D721Med (cell line): ENCODE measurements at regions not wholly inside any gene's neighbourhood (a gene's known extent, or its start where the extent isn't known, plus 50 kb on each side); places are given as distances from the start of the nearest gene placed in this dataset.

Experiments
- DNase-seq: peaks from one replicate; pipeline ENCODE4 v3.0.0; 2011; ENCODE audit warnings: low spot score; ENCODE audit not compliant: insufficient read length
- FAIRE-seq: peaks from 2 replicates; lab custom pipeline; 2011; peaks lifted over from hg19 to GRCh38; lab: Jason Lieb, UNC
- TF ChIP-seq, protein P1 (sequence below): IDR thresholded peaks from 2 replicates; pipeline ENCODE4 v1.5.1; 2012; ENCODE audit warnings: mild to moderate bottlenecking, control low read depth; ENCODE audit not compliant: insufficient read depth; ENCODE audit errors: missing control alignments

DNA sequence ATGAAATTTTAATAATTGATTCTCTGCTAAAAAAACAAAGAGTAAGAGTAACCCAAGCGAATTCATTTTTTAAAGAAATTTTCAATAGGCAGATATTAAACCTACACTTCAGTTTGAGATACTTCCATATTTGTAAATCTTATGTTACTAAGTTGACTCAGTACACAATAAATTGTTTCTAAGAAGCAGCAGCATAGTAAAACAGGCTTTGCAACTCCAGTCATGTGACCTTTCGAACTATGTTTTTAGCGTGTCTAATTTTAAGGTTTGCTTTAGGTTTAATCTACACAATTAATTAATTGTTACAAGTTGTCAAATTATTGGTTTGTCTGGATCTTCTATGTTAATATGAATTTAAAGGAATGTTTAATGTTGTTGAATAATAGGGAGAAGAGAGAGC lies 708.9 kb upstream of the CITED2 start:
- DNase-seq (no peak), FAIRE-seq (no peak)
- TF ChIP-seq, protein P1, sequence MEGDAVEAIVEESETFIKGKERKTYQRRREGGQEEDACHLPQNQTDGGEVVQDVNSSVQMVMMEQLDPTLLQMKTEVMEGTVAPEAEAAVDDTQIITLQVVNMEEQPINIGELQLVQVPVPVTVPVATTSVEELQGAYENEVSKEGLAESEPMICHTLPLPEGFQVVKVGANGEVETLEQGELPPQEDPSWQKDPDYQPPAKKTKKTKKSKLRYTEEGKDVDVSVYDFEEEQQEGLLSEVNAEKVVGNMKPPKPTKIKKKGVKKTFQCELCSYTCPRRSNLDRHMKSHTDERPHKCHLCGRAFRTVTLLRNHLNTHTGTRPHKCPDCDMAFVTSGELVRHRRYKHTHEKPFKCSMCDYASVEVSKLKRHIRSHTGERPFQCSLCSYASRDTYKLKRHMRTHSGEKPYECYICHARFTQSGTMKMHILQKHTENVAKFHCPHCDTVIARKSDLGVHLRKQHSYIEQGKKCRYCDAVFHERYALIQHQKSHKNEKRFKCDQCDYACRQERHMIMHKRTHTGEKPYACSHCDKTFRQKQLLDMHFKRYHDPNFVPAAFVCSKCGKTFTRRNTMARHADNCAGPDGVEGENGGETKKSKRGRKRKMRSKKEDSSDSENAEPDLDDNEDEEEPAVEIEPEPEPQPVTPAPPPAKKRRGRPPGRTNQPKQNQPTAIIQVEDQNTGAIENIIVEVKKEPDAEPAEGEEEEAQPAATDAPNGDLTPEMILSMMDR: no peak

GRCh38 chr6:140082867-140083297 lies 708.4 kb upstream of the CITED2 start:
- FAIRE-seq (no peak), DNase-seq (no peak)
- TF ChIP-seq, protein P1: no peak

- FAIRE-seq (no peak), DNase-seq (no peak)
- TF ChIP-seq, protein P1: no peak
Measured at GRCh38 chr6:140079328-140079727, 704.9 kb upstream of the CITED2 start.

- TF ChIP-seq, protein P1: no peak
- DNase-seq: no peak
- FAIRE-seq: no peak
Measured at GRCh38 chr6:140078561-140079125, 704.2 kb upstream of the CITED2 start.

GRCh38 chr6:140077827-140078560 lies 703.5 kb upstream of the CITED2 start:
- TF ChIP-seq, protein P1: no peak
- DNase-seq (no peak), FAIRE-seq (no peak)

- no peak for DNase-seq
- TF ChIP-seq, protein P1: no peak
- FAIRE-seq: no peak
Measured at GRCh38 chr6:140076105-140076504, 701.7 kb upstream of the CITED2 start.

DNA sequence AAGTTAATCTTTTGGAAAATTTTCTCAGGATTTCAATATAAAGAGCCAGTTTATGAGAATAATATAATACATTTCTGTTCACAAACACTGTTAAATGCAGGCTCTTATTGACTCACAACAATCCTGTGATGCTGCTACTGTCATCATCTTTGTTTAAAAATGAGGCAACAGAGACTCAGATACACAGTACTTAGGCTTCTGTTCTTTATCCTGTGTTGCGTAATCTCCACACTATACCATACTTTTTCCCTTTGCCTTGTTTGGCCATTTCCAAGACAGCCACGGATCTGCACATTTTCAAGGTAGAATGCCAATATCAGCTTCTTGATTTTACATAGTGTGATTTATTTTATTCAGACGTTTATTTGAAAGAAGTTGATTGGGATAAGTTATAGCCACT lies 699.0 kb upstream of the CITED2 start:
- FAIRE-seq (no peak), DNase-seq (no peak)
- TF ChIP-seq, protein P1: no peak
